BE2C (cell line): ENCODE measurements at regions not wholly inside any gene's neighbourhood (a gene's known extent, or its start where the extent isn't known, plus 50 kb on each side); places are given as distances from the start of the nearest gene placed in this dataset.

Experiments
- DNase-seq: peaks from one replicate; pipeline ENCODE4 v3.0.0-alpha.2; 2020
- H3K27me3 ChIP-seq: fragments of 250-450 bp; sonication (Bioruptor Pico); 2 replicates; pipeline ENCODE4 v1.5.1; 2020; ENCODE audit warnings: mild to moderate bottlenecking
- H3K36me3 ChIP-seq: fragments of 250-450 bp; sonication (Bioruptor Pico); 2 replicates; pipeline ENCODE4 v1.5.1; 2020; ENCODE audit warnings: mild to moderate bottlenecking
- H3K4me1 ChIP-seq: fragments of 250-450 bp; sonication (Bioruptor Pico); 2 replicates; pipeline ENCODE4 v1.5.1; 2020
- H3K4me3 ChIP-seq: 2 replicates; pipeline ENCODE4 v1.5.1; 2011; ENCODE audit warnings: low read depth, low read length
- H3K9me3 ChIP-seq: fragments of 250-450 bp; sonication (Bioruptor Pico); 2 replicates; pipeline ENCODE4 v1.5.1; 2020
- TF ChIP-seq, protein P1 (sequence below): IDR thresholded peaks from 2 replicates; pipeline ENCODE4 v1.5.1; 2012; ENCODE audit warnings: mild to moderate bottlenecking, low read depth, low read length

DNA sequence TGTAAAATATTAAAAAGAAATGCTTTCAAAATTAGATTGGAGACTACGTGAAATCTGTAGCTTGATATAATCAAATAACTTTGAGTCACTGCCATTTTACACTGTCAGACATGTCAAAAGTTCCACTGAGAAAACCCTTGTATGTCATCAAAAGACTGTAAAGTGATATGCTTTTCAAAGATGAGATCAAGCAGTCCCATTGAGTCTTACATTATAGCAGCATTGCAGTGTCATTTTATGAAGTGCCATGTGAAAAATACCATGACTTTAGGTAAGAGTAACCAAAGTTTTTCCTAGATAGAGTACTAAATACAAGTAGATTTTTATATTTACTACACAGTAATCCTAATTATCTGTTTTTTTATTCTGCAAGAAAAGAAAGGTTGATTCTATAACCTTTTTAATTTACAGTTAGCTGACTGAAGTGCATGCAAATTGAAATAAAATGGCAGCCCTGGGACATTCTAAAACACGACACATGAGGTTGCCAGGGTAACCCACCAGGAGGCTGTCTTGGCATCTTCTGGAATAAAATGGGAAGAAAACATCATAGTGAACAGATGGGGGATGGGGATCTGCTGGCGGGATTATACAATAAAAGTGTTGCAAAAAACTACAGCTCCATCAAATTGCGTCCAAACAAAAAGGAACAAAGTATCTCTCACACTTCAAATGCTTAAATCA, 91.3 kb upstream of the TMEM106B start:
- Histone ChIP-seq H3K4me3 (no peak overlapping the region), H3K27me3 (no peaks in the 10 kb centered on the region), H3K36me3 (no peaks in the 10 kb centered on the region), H3K9me3 (no peaks in the 10 kb centered on the region), H3K4me1 (0 out of 2 replicates have a peak, but pooled peaks cover 3% of the 10 kb centered on the region)
- no peak for DNase-seq
- TF ChIP-seq, protein P1, sequence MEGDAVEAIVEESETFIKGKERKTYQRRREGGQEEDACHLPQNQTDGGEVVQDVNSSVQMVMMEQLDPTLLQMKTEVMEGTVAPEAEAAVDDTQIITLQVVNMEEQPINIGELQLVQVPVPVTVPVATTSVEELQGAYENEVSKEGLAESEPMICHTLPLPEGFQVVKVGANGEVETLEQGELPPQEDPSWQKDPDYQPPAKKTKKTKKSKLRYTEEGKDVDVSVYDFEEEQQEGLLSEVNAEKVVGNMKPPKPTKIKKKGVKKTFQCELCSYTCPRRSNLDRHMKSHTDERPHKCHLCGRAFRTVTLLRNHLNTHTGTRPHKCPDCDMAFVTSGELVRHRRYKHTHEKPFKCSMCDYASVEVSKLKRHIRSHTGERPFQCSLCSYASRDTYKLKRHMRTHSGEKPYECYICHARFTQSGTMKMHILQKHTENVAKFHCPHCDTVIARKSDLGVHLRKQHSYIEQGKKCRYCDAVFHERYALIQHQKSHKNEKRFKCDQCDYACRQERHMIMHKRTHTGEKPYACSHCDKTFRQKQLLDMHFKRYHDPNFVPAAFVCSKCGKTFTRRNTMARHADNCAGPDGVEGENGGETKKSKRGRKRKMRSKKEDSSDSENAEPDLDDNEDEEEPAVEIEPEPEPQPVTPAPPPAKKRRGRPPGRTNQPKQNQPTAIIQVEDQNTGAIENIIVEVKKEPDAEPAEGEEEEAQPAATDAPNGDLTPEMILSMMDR, result no peak

GRCh38 chr7:12120632-12121031, 90.5 kb upstream of the TMEM106B start:
- no peaks in the 10 kb centered on the region for H3K9me3 ChIP-seq
- H3K4me3 ChIP-seq, result no peak overlapping the region
- H3K36me3 ChIP-seq, result no peaks in the 10 kb centered on the region
- 0 out of 2 replicates have a peak, but pooled peaks cover 3% of the 10 kb centered on the region for H3K4me1 ChIP-seq
- no peaks in the 10 kb centered on the region for H3K27me3 ChIP-seq
- TF ChIP-seq, protein P1, result no peak
- DNase-seq, result no peak

- Histone ChIP-seq H3K4me1 (peaks cover 10% of the 10 kb centered on the region), H3K36me3 (no peaks in the 10 kb centered on the region), H3K4me3 (no peak overlapping the region), H3K9me3 (no peaks in the 10 kb centered on the region), H3K27me3 (no peaks in the 10 kb centered on the region)
- DNase-seq, result no peak
- TF ChIP-seq, protein P1, result no peak
Measured at GRCh38 chr7:12123172-12123571, 87.9 kb upstream of the TMEM106B start.

DNA sequence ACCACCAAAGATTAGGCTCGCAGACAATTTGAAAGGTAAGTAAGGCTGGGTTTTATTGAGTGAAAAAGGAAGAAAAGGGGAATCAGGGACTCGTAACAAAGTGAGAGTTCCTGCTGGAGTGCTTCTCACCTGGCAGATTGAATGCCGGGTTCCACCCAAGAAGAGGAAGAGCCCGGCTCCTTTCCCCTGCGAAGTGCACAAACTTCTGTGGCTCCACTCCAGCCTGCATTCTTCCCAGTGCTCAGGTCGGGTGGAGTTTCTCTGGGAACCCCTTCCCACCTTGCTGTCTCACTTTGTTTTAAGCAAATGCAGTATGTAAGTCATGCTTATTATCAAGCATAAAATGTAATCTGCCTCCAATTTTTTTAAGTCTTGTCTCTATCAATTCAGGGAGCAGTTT, 87.1 kb upstream of the TMEM106B start:
- Histone ChIP-seq H3K4me3 (no peak overlapping the region), H3K27me3 (no peaks in the 10 kb centered on the region), H3K9me3 (no peaks in the 10 kb centered on the region), H3K36me3 (no peaks in the 10 kb centered on the region), H3K4me1 (peaks cover 10% of the 10 kb centered on the region)
- TF ChIP-seq, protein P1, result no peak
- no peak for DNase-seq

- no peak for DNase-seq
- H3K9me3 ChIP-seq, result no peaks in the 10 kb centered on the region
- peaks cover 8% of the 10 kb centered on the region for H3K4me1 ChIP-seq
- H3K4me3 ChIP-seq, result no peak overlapping the region
- TF ChIP-seq, protein P1, result no peak
- no peaks in the 10 kb centered on the region for H3K27me3 ChIP-seq
- H3K36me3 ChIP-seq, result no peaks in the 10 kb centered on the region
Measured at GRCh38 chr7:12127455-12127854, 83.6 kb upstream of the TMEM106B start.

GRCh38 chr7:12130609-12131008, 80.5 kb upstream of the TMEM106B start:
- Histone ChIP-seq H3K27me3 (no peaks in the 10 kb centered on the region), H3K4me1 (peaks cover 8% of the 10 kb centered on the region), H3K9me3 (no peaks in the 10 kb centered on the region), H3K36me3 (no peaks in the 10 kb centered on the region), H3K4me3 (no peak overlapping the region)
- TF ChIP-seq, protein P1, result no peak
- no peak for DNase-seq
